H9 (cell line): ENCODE measurements at regions not wholly inside any gene's neighbourhood (a gene's known extent, or its start where the extent isn't known, plus 50 kb on each side); places are given as distances from the start of the nearest gene placed in this dataset.

Experiments
- DNase-seq: peaks from one replicate; pipeline ENCODE4 v3.0.0-alpha.2; 2017
- H2AFZ ChIP-seq: one replicate; pipeline ENCODE4 v1.6.1; 2013; ENCODE audit warnings: mild to moderate bottlenecking, low read length, control low read depth, moderate library complexity
- H2AK5ac ChIP-seq: 2 replicates; pipeline ENCODE4 v1.6.1; 2013; ENCODE audit warnings: low read length, control low read depth, mixed read lengths; ENCODE audit not compliant: insufficient read length
- H2BK120ac ChIP-seq: one replicate; pipeline ENCODE4 v1.6.1; 2013; ENCODE audit warnings: low read depth, mild to moderate bottlenecking, low read length, control low read depth, inconsistent platforms; ENCODE audit not compliant: poor library complexity, severe bottlenecking
- H2BK12ac ChIP-seq: 2 replicates; pipeline ENCODE4 v1.6.1; 2013; ENCODE audit warnings: low read length, control low read depth, mixed read lengths, low read depth; ENCODE audit not compliant: insufficient read length
- H2BK15ac ChIP-seq: 2 replicates; pipeline ENCODE4 v1.6.1; 2013; ENCODE audit warnings: low read depth, low read length, control low read depth
- H2BK20ac ChIP-seq: one replicate; pipeline ENCODE4 v1.6.1; 2013; ENCODE audit warnings: low read depth, mild to moderate bottlenecking, low read length, control low read depth, inconsistent platforms; ENCODE audit not compliant: poor library complexity, severe bottlenecking
- H2BK5ac ChIP-seq: 2 replicates; pipeline ENCODE4 v1.6.1; 2013; ENCODE audit warnings: low read length, control low read depth, mixed read lengths; ENCODE audit not compliant: insufficient read length
- H3K14ac ChIP-seq: 2 replicates; pipeline ENCODE4 v1.6.1; 2013; ENCODE audit warnings: low read length, control low read depth; ENCODE audit not compliant: insufficient read depth
- H3K18ac ChIP-seq: 2 replicates; pipeline ENCODE4 v1.6.1; 2013; ENCODE audit warnings: low read depth, mild to moderate bottlenecking, mixed read lengths, low read length, control low read depth; ENCODE audit not compliant: insufficient read length
- H3K23ac ChIP-seq: 2 replicates; pipeline ENCODE4 v1.6.1; 2013; ENCODE audit warnings: low read length, control low read depth, mixed read lengths, low read depth; ENCODE audit not compliant: insufficient read length
- H3K23me2 ChIP-seq: 2 replicates; pipeline ENCODE4 v1.6.1; 2013; ENCODE audit warnings: low read depth, mild to moderate bottlenecking, mixed read lengths, low read length, control low read depth; ENCODE audit not compliant: insufficient read length, poor library complexity, severe bottlenecking
- H3K27ac ChIP-seq: 2 replicates; pipeline ENCODE4 v1.5.1; 2013; ENCODE audit warnings: low read length, control low read depth, mixed read lengths, low read depth; ENCODE audit not compliant: insufficient read length
- H3K27me3 ChIP-seq: 2 replicates; pipeline ENCODE4 v1.6.1; 2013; ENCODE audit warnings: low read length, control low read depth, inconsistent platforms; ENCODE audit not compliant: insufficient read depth
- H3K4ac ChIP-seq: 2 replicates; pipeline ENCODE4 v1.6.1; 2013; ENCODE audit warnings: low read depth, mild to moderate bottlenecking, control low read depth, inconsistent platforms, low read length, moderate library complexity
- H3K4me1 ChIP-seq: 2 replicates; pipeline ENCODE4 v1.6.1; 2013; ENCODE audit warnings: low read length, control low read depth, inconsistent platforms; ENCODE audit not compliant: insufficient read depth
- H3K4me2 ChIP-seq: 2 replicates; pipeline ENCODE4 v1.6.1; 2013; ENCODE audit warnings: low read length, control low read depth, mixed read lengths; ENCODE audit not compliant: insufficient read length, insufficient read depth
- H3K56ac ChIP-seq: 2 replicates; pipeline ENCODE4 v1.6.1; 2013; ENCODE audit warnings: low read depth, mild to moderate bottlenecking, mixed read lengths, low read length, control low read depth; ENCODE audit not compliant: insufficient read length
- H3K79me1 ChIP-seq: 2 replicates; pipeline ENCODE4 v1.6.1; 2013; ENCODE audit warnings: low read depth, mild to moderate bottlenecking, moderate library complexity, low read length, control low read depth, inconsistent platforms; ENCODE audit not compliant: insufficient read depth, poor library complexity, severe bottlenecking
- H3K79me2 ChIP-seq: 2 replicates; pipeline ENCODE4 v1.6.1; 2013; ENCODE audit warnings: low read length, control low read depth, inconsistent platforms; ENCODE audit not compliant: insufficient read depth
- H3K9ac ChIP-seq: 2 replicates; pipeline ENCODE4 v1.6.1; 2013; ENCODE audit warnings: low read length, control low read depth, mixed read lengths; ENCODE audit not compliant: insufficient read length; ENCODE audit errors: extremely low read depth
- H3K9me3 ChIP-seq: one replicate; pipeline ENCODE4 v1.6.1; 2013; ENCODE audit warnings: low read depth, low read length, inconsistent platforms; ENCODE audit not compliant: control insufficient read depth
- H3T11ph ChIP-seq: one replicate; pipeline ENCODE4 v1.6.1; 2013; ENCODE audit warnings: mild to moderate bottlenecking, low read length, control low read depth, inconsistent platforms
- H4K20me1 ChIP-seq: one replicate; pipeline ENCODE4 v1.6.1; 2013; ENCODE audit not compliant: control insufficient read depth, insufficient read length, insufficient read depth
- H4K5ac ChIP-seq: 2 replicates; pipeline ENCODE4 v1.6.1; 2013; ENCODE audit warnings: low read depth, mild to moderate bottlenecking, mixed read lengths, low read length, control low read depth; ENCODE audit not compliant: insufficient read length
- H4K8ac ChIP-seq: replicated peaks from 2 replicates; pipeline ENCODE4 v1.6.1; 2013; ENCODE audit warnings: low read length, control low read depth, mixed read lengths, low read depth; ENCODE audit not compliant: insufficient read length
- H4K91ac ChIP-seq: 2 replicates; pipeline ENCODE4 v1.6.1; 2013; ENCODE audit warnings: low read depth, mild to moderate bottlenecking, moderate library complexity, mixed read lengths, low read length, control low read depth; ENCODE audit not compliant: insufficient read length
- H3K27ac Mint-ChIP-seq, 3 experiments: 2 replicates in 2 of 3; 3 replicates in 1 of 3; pipeline ENCODE4 v1.8.0; 2020 to 2021; ENCODE audit warnings: mixed read lengths in 3 of 3, mild to moderate bottlenecking in 1 of 3, moderate library complexity in 1 of 3
- H3K27me3 Mint-ChIP-seq: 2 replicates; pipeline ENCODE4 v1.8.0; 2021; ENCODE audit warnings: low read depth, mild to moderate bottlenecking, moderate library complexity, mixed read lengths
- H3K36me3 Mint-ChIP-seq, 3 experiments: 2 replicates in 2 of 3; 3 replicates in 1 of 3; pipeline ENCODE4 v1.8.0; 2020 to 2021; ENCODE audit warnings: low read depth in 3 of 3, mixed read lengths in 3 of 3; ENCODE audit not compliant: insufficient read depth in 1 of 3
- H3K4me1 Mint-ChIP-seq, 2 experiments: 2 replicates each; pipeline ENCODE4 v1.8.0; 2020; ENCODE audit warnings: mixed read lengths in 2 of 2
- H3K4me3 Mint-ChIP-seq, 2 experiments: 2 replicates in 1 of 2; 3 replicates in 1 of 2; pipeline ENCODE4 v1.8.0; 2020 to 2021; ENCODE audit warnings: mild to moderate bottlenecking in 2 of 2, mixed read lengths in 2 of 2, moderate library complexity in 1 of 2
- H3K9me3 Mint-ChIP-seq, 2 experiments: 2 replicates in 1 of 2; 3 replicates in 1 of 2; pipeline ENCODE4 v1.8.0; 2020; ENCODE audit warnings: mild to moderate bottlenecking in 2 of 2, mixed read lengths in 2 of 2, moderate library complexity in 1 of 2
- CTCF ChIP-seq: fragments of 200-600 bp; sonication (generic); conservative IDR thresholded peaks from 3 replicates; pipeline ENCODE4 v1.8.0; 2021; ENCODE audit warnings: antibody characterized with exemption, mild to moderate bottlenecking
- WGBS: extraction: QIAGEN DNeasy Blood & Tissue Kit; methylation state at CpG from one replicate; pipeline ENCODE4 v1.1.7; 2013; ENCODE audit warnings: missing lambda C conversion rate, low lambda C conversion rate, mixed read lengths; ENCODE audit not compliant: insufficient read length; ENCODE audit errors: extremely low coverage; 5-methylcytosine and 5-hydroxymethylcytosine counted together

GRCh38 chr3:66836363-66837152, 161.5 kb upstream of the KBTBD8 start:
- H3K36me3 Mint-ChIP-seq = no peaks in the 10 kb centered on the region
- Histone ChIP-seq H3T11ph (no peak overlapping the region), H3K27ac (no peak overlapping the region), H2BK5ac (no peak overlapping the region), H3K23ac (no peak overlapping the region), H2AK5ac (no peak overlapping the region), H3K4me2 (no peak overlapping the region), H4K5ac (no peak overlapping the region), H2BK120ac (no peak overlapping the region), H2BK15ac (no peak overlapping the region), H3K4me1 (no peaks in the 10 kb centered on the region), H3K9ac (no peak overlapping the region), H3K18ac (no peak overlapping the region), H4K8ac (no peak overlapping the region), H2BK12ac (no peak overlapping the region), H3K79me2 (no peaks in the 10 kb centered on the region), H3K14ac (no peak overlapping the region), H3K56ac (no peak overlapping the region), H3K79me1 (no peaks in the 10 kb centered on the region), H4K91ac (no peak overlapping the region), H2AFZ (no peak overlapping the region), H2BK20ac (no peak overlapping the region), H4K20me1 (no peaks in the 10 kb centered on the region), H3K23me2 (no peaks in the 10 kb centered on the region), H3K9me3 (no peaks in the 10 kb centered on the region), H3K4ac (no peak overlapping the region), H3K27me3 (no peaks in the 10 kb centered on the region)
- H3K27me3 Mint-ChIP-seq = no peaks in the 10 kb centered on the region
- no CpG with 5 or more reads among the region's 5 CpGs for WGBS
- TF ChIP-seq CTCF = peak; percentile 50; the same call in 2 of the 3 replicates
- DNase-seq = no peak
- no peak overlapping the region for H3K4me3 Mint-ChIP-seq
- H3K9me3 Mint-ChIP-seq = no peaks in the 10 kb centered on the region; a peak in 2 of 5 replicates
- peaks cover 0 to 4% of the 10 kb centered on the region in 2 experiments; a peak in 1 of 4 replicates for H3K4me1 Mint-ChIP-seq
- H3K27ac Mint-ChIP-seq = no peak overlapping the region
